IPS-NIHi7 (cell line): ENCODE measurements at regions not wholly inside any gene's neighbourhood (a gene's known extent, or its start where the extent isn't known, plus 50 kb on each side); places are given as distances from the start of the nearest gene placed in this dataset.

Experiments used
- DNase-seq: peaks from one replicate; pipeline ENCODE4 v3.0.0; 2012; ENCODE audit warnings: mixed read lengths; ENCODE audit errors: extremely low spot score

- DNase-seq = no peak
These were observed 67.4 kb downstream of the CYB561 start for GRCh38 chr17:63378411-63379375.

- DNase-seq = no peak
These were observed 66.5 kb downstream of the CYB561 start for GRCh38 chr17:63379636-63380035.

- no peak for DNase-seq
These were observed 64.9 kb downstream of the CYB561 start for GRCh38 chr17:63381101-63381729.

- DNase-seq = no peak
These were observed 64.0 kb downstream of the CYB561 start for GRCh38 chr17:63382136-63382535.
